GM06990 (cell line): ENCODE measurements at regions not wholly inside any gene's neighbourhood (a gene's known extent, or its start where the extent isn't known, plus 50 kb on each side); places are given as distances from the start of the nearest gene placed in this dataset.

Experiments
- DNase-seq: peaks from one replicate; pipeline ENCODE4 v3.0.0-alpha.2; 2011; ENCODE audit not compliant: insufficient read length; ENCODE audit errors: extremely low read depth
- H3K27me3 ChIP-seq: replicated peaks from 2 replicates; pipeline ENCODE4 v1.6.0; 2011; ENCODE audit warnings: low read length; ENCODE audit not compliant: control insufficient read depth, insufficient read depth
- H3K36me3 ChIP-seq: 2 replicates; pipeline ENCODE4 v1.5.1; 2011; ENCODE audit warnings: low read length; ENCODE audit not compliant: control insufficient read depth, insufficient read depth
- H3K4me3 ChIP-seq: replicated peaks from 2 replicates; pipeline ENCODE4 v1.5.1; 2011; ENCODE audit warnings: low read depth, mild to moderate bottlenecking, control low read depth, low read length
- CTCF ChIP-seq: IDR thresholded peaks from 2 replicates; pipeline ENCODE4 v1.5.1; 2011; ENCODE audit warnings: low read length, control low read depth, mild to moderate bottlenecking, inconsistent platforms; ENCODE audit not compliant: insufficient read depth, poor library complexity, severe bottlenecking

- TF ChIP-seq CTCF = no peak
- Histone ChIP-seq H3K4me3 (no peak overlapping the region), H3K27me3 (no peaks in the 10 kb centered on the region), H3K36me3 (no peaks in the 10 kb centered on the region)
- DNase-seq = no peak
Measured at GRCh38 chr6:117215353-117216090, 49.8 kb upstream of the VGLL2 start.
